ENCODE measurements at regions not wholly inside any gene's neighbourhood (a gene's known extent, or its start where the extent isn't known, plus 50 kb on each side); places are given as distances from the start of the nearest gene placed in this dataset.

- no peak for TF ChIP-seq CTCF (IDR thresholded peaks at IDR 0.05; ENCODE audit: extremely low read depth in 1 of 2, insufficient read depth in 1 of 2, low read depth in 1 of 2, low read length in 2 of 2)
- no peak for TF ChIP-seq JUN (IDR thresholded peaks at IDR 0.05; ENCODE audit: borderline replicate concordance, insufficient read depth, insufficient read length, low read depth)
- no peak for TF ChIP-seq MAX (IDR thresholded peaks at IDR 0.05; ENCODE audit: insufficient read depth, insufficient read length)
- TF ChIP-seq POLR2AphosphoS5 (IDR thresholded peaks at IDR 0.05; ENCODE audit: insufficient read depth, low read depth, low read length), result no peak
- no peak for TF ChIP-seq FOS (IDR thresholded peaks at IDR 0.05; ENCODE audit: borderline replicate concordance, insufficient read depth, low read length)
- no peak for TF ChIP-seq EZH2 (IDR thresholded peaks at IDR 0.05; ENCODE audit: borderline replicate concordance, low read depth, low read length, severe bottlenecking)
- no peak for TF ChIP-seq POLR2A (IDR thresholded peaks at IDR 0.05; ENCODE audit: low read depth, low read length)
- TF ChIP-seq MYC (IDR thresholded peaks at IDR 0.05; ENCODE audit: low read depth, low read length), result no peak
- no peak for TF ChIP-seq GATA2 (IDR thresholded peaks at IDR 0.05; ENCODE audit: insufficient read depth, insufficient read length, low read depth, low read length)
Observed at GRCh38 chr3:5583920-5584319, 396.4 kb downstream of the EDEM1 start.

Measured in endothelial cell of umbilical vein (primary cell).